ENCODE measurements at regions not wholly inside any gene's neighbourhood (a gene's known extent, or its start where the extent isn't known, plus 50 kb on each side); places are given as distances from the start of the nearest gene placed in this dataset.
"Not testable (repeated sequence)": the region's sequence is repeated elsewhere in the genome, so short reads cannot be mapped to it uniquely, and the experiment has no call there.

DNA sequence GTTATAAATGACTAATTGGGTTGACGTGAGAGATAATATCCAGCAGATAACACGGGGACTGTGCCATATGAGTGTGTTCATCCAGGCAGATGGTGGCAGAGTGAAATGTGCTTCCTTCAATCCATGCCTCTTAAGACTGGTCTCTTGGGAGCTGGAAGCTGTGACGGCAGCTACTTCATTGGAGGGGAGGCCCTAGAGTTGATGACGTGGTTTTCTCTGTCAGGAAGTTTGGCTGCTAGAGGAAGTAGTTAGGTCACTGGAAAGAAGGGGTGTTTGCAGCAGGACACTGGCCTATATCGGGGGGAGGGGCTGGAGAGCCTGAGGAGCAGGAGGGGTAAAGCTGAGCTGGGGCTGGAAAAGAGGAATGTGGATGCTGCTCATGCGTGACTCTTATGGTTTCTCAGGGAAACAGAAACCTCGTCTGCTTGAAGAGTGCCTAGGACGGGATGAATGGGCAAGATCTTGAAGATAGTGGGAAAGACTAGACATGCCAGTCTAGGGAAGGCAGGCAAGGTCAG, 3051.6 kb downstream of the RPIA start:
- in situ Hi-C loops (cut with HindIII; ENCODE audit: low pct_unique_long_range_greater_than_20kb, low sequenced_read_pairs); DNase-seq (ENCODE audit: low read depth, low spot score): not testable (repeated sequence)

GRCh38 chr2:91743910-91744309, 3052.4 kb downstream of the RPIA start:
- in situ Hi-C loops (cut with HindIII; ENCODE audit: low pct_unique_long_range_greater_than_20kb, low sequenced_read_pairs); DNase-seq (ENCODE audit: low read depth, low spot score): not testable (repeated sequence)

DNA sequence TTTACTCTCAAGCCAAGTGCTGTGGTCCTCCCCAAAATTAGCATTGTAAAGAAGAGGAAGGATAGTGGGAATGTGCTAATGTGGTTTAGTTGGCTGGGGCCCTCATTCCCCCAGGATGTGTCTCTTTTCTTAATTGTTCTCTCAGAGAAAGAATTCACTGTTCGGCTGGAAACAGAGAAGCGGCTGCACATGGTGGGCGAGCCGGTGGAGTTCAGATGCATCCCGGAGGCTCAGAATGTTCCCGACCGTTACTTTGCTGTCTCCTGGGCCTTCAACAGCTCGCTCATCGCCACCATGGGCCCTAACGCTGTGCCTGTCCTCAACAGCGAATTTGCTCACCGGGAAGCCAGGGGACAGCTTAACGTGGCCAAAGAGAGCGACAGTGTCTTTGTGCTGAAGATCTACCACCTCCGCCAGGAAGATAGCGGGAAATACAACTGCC, 3053.2 kb downstream of the RPIA start:
- in situ Hi-C loops (cut with HindIII; ENCODE audit: low pct_unique_long_range_greater_than_20kb, low sequenced_read_pairs) = not testable (repeated sequence)

GRCh38 chr2:91748902-91749301, 3057.4 kb downstream of the RPIA start:
- in situ Hi-C loops (cut with HindIII; ENCODE audit: low pct_unique_long_range_greater_than_20kb, low sequenced_read_pairs) = no loop called here
- no peak for DNase-seq (ENCODE audit: low read depth, low spot score)

More for the DNA sequence above, 3053.2 kb downstream of the RPIA start:
- peak; percentile 62 for DNase-seq (ENCODE audit: low read depth, low spot score)

DNA sequence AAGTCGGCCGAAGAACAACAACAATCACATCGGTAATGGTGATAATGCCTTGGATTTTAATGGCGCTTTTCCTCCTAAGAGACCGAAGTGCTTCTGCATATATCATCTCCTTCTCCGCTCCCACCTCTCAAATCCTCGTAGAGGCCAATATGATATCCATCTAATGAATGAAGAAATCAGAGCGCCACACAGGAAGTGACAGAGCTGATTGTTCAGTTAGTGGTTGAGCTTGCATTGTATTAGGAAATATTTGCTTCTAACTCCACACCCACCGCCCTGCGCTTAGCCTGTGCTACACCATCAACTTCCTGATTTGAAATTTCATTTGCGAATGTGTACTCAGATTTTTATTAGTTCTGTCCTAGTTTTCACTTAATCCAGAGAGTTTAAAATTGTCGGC, 3058.2 kb downstream of the RPIA start:
- DNase-seq (ENCODE audit: low read depth, low spot score); in situ Hi-C loops (cut with HindIII; ENCODE audit: low pct_unique_long_range_greater_than_20kb, low sequenced_read_pairs): not testable (repeated sequence)

DNA sequence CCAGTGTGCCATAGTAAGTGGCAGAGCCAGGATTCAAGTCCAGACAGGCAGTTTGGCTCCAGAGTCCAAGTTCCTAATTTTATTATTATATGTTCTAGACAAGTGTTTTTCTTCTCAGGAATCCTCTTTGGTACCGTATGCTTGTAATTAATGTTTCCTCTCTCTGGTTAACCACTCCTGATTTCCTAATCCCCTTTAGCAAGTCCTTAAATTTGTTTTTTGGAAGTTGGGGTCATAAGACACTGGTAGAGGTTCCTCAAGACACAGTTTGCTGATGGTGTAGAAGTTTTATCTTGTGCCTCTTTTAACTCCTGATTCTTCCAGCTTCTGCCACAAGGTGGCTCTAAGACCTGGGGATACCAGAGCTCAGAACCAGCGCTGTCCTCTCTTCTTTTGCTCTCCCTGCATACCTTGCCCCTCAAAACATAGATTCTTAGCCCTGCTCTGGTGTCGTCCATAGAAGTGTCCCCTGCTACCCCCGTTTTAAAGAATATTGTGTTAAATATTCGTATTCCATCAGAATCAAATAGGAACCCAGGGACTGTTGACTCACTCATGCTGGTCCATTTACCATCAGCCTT, 3068.0 kb downstream of the RPIA start:
- in situ Hi-C loops (cut with HindIII; ENCODE audit: low pct_unique_long_range_greater_than_20kb, low sequenced_read_pairs); DNase-seq (ENCODE audit: low read depth, low spot score): not testable (repeated sequence)

GRCh38 chr2:91760672-91761071, 3069.2 kb downstream of the RPIA start:
- DNase-seq (ENCODE audit: low read depth, low spot score); in situ Hi-C loops (cut with HindIII; ENCODE audit: low pct_unique_long_range_greater_than_20kb, low sequenced_read_pairs): not testable (repeated sequence)

- in situ Hi-C loops (cut with HindIII; ENCODE audit: low pct_unique_long_range_greater_than_20kb, low sequenced_read_pairs); DNase-seq (ENCODE audit: low read depth, low spot score): not testable (repeated sequence)
Measured at GRCh38 chr2:91762312-91762711, 3070.8 kb downstream of the RPIA start.

DNA sequence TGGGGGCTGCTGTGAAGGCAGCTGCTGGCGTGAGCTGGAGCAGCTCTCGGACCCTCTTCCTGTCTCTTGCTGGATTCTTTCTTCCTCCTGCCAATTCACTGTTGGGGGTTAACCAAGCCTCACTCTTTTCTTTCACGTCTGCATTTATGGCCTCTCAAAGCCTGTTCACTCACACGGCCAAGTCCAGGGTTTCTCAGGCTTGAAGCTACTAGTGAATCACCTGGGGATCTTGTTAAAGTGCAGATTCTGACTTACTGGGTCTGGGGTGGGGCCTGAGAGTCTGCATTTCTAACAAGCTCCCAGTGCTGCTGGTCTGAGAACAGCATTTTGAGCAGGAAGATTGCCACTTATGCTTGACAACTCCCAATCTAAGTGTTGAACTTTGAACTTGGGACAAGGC, 3072.2 kb downstream of the RPIA start:
- in situ Hi-C loops (cut with HindIII; ENCODE audit: low pct_unique_long_range_greater_than_20kb, low sequenced_read_pairs); DNase-seq (ENCODE audit: low read depth, low spot score): not testable (repeated sequence)

DNA sequence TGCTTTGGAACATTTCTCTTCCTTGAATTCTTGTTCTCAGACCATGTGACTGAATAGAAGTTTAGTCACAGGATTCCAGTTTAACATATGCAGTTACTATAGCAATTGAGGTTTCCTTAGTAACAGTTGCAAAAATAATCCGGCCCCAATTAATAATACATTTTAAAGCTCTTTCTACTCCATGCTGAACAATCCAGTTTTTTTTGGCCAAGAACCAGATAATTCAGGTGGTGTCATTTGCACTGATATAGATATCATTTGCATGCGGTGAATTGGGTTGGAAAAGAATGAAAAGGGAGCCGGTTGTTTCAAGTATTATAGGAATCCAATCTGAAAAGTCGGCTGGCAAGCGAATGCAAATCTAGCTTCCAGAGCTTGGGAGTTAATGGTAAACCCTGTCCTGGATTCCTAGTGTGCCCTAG, 3073.1 kb downstream of the RPIA start:
- DNase-seq (ENCODE audit: low read depth, low spot score); in situ Hi-C loops (cut with HindIII; ENCODE audit: low pct_unique_long_range_greater_than_20kb, low sequenced_read_pairs): not testable (repeated sequence)

DNA sequence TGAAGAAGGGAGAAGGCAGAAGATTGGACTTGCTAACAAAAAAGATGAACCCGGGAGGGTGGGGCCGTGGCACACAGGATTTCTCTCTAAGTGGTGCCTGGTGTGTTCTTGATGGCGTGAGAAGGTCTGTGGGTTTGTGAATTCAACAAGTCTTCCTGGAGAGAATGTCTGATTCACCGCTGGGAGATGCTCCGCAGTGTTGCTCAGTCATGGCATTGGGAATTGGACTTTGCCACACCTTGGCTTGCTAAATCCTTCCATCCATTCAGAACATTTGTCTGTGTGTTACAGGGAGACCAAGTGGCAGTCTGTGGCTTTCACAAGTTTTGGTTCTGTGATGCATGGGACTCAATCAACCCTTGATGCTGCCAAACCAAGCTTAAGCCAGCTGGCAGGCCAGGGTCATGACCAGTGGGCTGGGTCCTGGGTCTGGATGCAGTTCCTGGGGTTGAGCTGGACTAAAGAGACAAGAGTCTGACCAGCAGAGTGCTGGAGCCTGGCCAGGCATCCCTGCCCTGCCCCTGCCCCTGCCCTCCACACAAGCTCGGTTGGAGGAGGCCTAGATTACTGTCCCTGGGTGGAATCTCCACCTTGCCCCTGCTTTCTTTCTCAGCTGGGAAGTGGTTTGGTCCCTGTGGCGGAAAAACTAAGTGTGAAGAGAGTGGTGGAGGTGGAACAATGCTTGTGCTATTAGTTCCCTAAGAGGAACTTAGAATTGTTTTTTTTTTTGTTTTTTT, 3073.7 kb downstream of the RPIA start:
- DNase-seq (ENCODE audit: low read depth, low spot score); in situ Hi-C loops (cut with HindIII; ENCODE audit: low pct_unique_long_range_greater_than_20kb, low sequenced_read_pairs): not testable (repeated sequence)

DNA sequence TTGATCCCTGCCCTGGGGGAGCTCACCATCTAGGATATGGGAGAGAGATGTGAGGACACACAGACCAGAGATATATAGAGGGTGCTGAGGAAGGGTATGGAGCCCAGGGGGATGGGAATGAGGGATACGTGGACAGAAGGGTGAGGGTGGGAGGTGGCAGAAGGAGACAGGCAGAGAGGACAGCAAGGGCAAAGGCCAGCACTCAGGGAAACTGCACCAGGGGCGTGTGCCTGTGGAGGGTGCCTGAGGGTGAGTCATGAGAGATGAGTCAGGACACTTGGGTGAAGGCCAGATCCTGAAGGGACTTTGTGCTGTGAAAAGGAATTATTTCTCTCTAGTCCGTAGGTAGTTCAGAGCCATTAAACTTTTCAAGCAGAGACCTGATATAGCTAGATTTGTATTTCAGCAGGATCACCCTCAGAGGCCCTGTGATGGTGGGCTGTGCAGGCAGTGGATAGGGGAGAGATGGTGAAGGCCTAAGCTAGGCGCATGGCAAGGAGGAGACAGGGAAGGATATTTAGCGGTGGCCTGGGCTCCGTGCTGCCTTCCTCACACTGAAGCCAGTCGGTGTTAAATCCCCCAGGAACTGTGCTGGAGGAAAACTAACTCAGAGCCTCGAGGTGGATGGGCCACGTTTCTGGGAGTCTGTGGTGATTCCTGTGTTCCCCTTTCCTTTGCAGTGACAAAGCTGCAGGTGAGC, 3075.0 kb downstream of the RPIA start:
- in situ Hi-C loops (cut with HindIII; ENCODE audit: low pct_unique_long_range_greater_than_20kb, low sequenced_read_pairs) = not testable (repeated sequence)

GRCh38 chr2:91768301-91768700, 3076.8 kb downstream of the RPIA start:
- DNase-seq (ENCODE audit: low read depth, low spot score); in situ Hi-C loops (cut with HindIII; ENCODE audit: low pct_unique_long_range_greater_than_20kb, low sequenced_read_pairs): not testable (repeated sequence)

More for the DNA sequence above, 3075.0 kb downstream of the RPIA start:
- peak; percentile 64 for DNase-seq (ENCODE audit: low read depth, low spot score)

DNA sequence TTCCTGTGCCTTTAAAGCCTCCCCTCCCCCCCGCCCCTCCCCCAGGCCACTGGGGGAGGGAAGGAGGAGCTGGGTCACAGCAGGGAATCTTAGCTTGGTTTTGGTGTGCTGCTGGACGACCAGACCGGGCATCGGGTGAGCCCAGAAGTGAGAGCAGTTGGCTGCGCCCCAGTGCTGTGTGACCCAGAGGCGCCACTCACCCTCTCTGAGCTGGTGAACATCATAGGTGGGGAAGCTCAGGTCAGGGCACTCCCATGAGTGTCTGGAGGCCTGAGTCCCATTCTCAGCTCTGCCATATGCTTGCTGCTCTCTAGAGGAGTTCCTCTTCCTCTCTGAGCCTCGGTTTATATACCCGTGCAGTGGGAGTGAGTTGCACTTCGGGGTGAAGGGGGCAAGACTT, 3077.5 kb downstream of the RPIA start:
- in situ Hi-C loops (cut with HindIII; ENCODE audit: low pct_unique_long_range_greater_than_20kb, low sequenced_read_pairs); DNase-seq (ENCODE audit: low read depth, low spot score): not testable (repeated sequence)

DNA sequence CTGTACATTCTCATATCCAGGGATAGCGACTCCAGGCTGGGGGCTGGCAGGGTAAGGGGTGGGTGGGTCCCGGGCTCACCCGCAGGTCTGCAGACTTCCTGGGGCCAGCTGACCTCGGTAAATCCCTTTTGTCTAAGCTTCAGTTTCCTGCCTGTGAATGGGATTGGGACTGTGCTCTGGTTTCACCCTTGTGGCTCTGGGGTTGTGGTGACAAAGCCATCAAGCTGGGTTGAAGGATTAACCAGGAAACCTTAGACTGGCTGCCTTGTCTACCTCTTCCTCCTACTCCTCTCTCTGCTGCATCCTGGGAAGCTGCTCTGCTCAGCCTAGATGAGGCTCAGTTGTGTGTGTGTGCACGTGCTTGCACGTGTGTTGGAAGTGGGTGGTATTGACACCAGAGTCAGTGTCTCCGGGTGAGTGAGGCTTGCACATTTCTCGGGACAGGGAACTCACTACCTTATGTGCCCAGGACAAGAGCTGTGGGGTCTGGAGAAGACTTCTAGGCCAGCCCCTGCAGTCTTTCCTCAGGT, 3078.6 kb downstream of the RPIA start:
- in situ Hi-C loops (cut with HindIII; ENCODE audit: low pct_unique_long_range_greater_than_20kb, low sequenced_read_pairs) = not testable (repeated sequence)

DNA sequence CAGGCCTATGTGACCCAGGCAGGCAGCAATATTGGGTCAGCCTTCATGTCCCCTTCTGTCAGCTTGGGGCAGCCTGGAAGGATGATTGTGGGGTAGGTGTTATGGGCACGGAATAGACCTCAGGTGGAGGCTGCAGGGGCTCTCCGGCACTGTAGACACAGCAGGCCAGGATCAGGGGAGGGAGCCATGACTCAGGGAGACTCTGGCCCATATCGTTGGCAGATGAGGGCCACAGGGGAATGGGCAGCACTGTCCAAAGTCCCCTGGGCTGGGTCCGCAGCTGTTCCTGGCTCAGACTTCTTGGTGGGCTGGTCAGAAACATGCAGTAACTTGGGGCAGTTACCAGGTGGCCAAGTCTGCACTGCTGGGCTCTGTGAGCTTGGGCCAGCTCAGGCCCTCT, 3080.1 kb downstream of the RPIA start:
- in situ Hi-C loops (cut with HindIII; ENCODE audit: low pct_unique_long_range_greater_than_20kb, low sequenced_read_pairs) = not testable (repeated sequence)

More for the DNA sequence above, 3078.6 kb downstream of the RPIA start:
- DNase-seq (ENCODE audit: low read depth, low spot score) = not testable (repeated sequence)

GRCh38 chr2:91772240-91772937, 3080.9 kb downstream of the RPIA start:
- DNase-seq (ENCODE audit: low read depth, low spot score); in situ Hi-C loops (cut with HindIII; ENCODE audit: low pct_unique_long_range_greater_than_20kb, low sequenced_read_pairs): not testable (repeated sequence)

More for the DNA sequence above, 3080.1 kb downstream of the RPIA start:
- DNase-seq (ENCODE audit: low read depth, low spot score) = not testable (repeated sequence)

Data from SK-MEL-5 (cell line).